ENCODE measurements at regions not wholly inside any gene's neighbourhood (a gene's known extent, or its start where the extent isn't known, plus 50 kb on each side); places are given as distances from the start of the nearest gene placed in this dataset.
A peak's percentile ranks its signal among the peaks of the same experiment; 100 is the strongest.

- Histone ChIP-seq H3K4me1 (ENCODE audit: insufficient read depth, low read length) (no peaks in the 10 kb centered on the region), H2BK5ac (ENCODE audit: insufficient read length, low read length) (no peak overlapping the region), H3K27me3 (ENCODE audit: insufficient read depth, low read length) (no peaks in the 10 kb centered on the region), H3K79me1 (ENCODE audit: insufficient read depth, low read depth, low read length, poor library complexity, severe bottlenecking) (no peaks in the 10 kb centered on the region), H3T11ph (ENCODE audit: low read length) (no peak overlapping the region), H3K23me2 (ENCODE audit: insufficient read length, low read depth, low read length, poor library complexity, severe bottlenecking) (no peaks in the 10 kb centered on the region), H2AFZ (ENCODE audit: low read length) (no peak overlapping the region), H3K56ac (ENCODE audit: insufficient read length, low read depth, low read length) (no peak overlapping the region), H2BK12ac (ENCODE audit: insufficient read length, low read depth, low read length) (no peak overlapping the region), H2BK120ac (ENCODE audit: low read depth, low read length, poor library complexity, severe bottlenecking) (no peak overlapping the region), H3K79me2 (ENCODE audit: insufficient read depth, low read length) (no peaks in the 10 kb centered on the region), H3K4ac (ENCODE audit: low read depth, low read length) (no peak overlapping the region), H2BK15ac (ENCODE audit: low read depth, low read length) (no peak overlapping the region), H2BK20ac (ENCODE audit: low read depth, low read length, poor library complexity, severe bottlenecking) (no peak overlapping the region), H3K14ac (ENCODE audit: insufficient read depth, low read length) (no peak overlapping the region), H2AK5ac (ENCODE audit: insufficient read length, low read length) (no peak overlapping the region), H3K4me2 (ENCODE audit: insufficient read depth, insufficient read length, low read length) (no peak overlapping the region), H3K9ac (ENCODE audit: extremely low read depth, insufficient read length, low read length) (no peak overlapping the region), H3K18ac (ENCODE audit: insufficient read length, low read depth, low read length) (no peak overlapping the region), H4K20me1 (ENCODE audit: control insufficient read depth, insufficient read depth, insufficient read length) (no peaks in the 10 kb centered on the region), H3K23ac (ENCODE audit: insufficient read length, low read depth, low read length) (no peak overlapping the region), H4K91ac (ENCODE audit: insufficient read length, low read depth, low read length) (no peak overlapping the region), H4K5ac (ENCODE audit: insufficient read length, low read depth, low read length) (no peak overlapping the region), H3K27ac (ENCODE audit: insufficient read length, low read depth, low read length) (no peak overlapping the region), H3K9me3 (ENCODE audit: control insufficient read depth, low read depth, low read length) (no peaks in the 10 kb centered on the region), H4K8ac (replicated peaks; ENCODE audit: insufficient read length, low read depth, low read length) (no peak overlapping the region)
- peaks cover 28 to 31% of the 10 kb centered on the region in 2 experiments for H3K4me1 Mint-ChIP-seq
- peak overlapping the region in 1 of 3 experiments; percentile 19; a peak in 2 of 7 replicates for H3K27ac Mint-ChIP-seq
- no peak overlapping the region for H3K4me3 Mint-ChIP-seq
- no peak for DNase-seq
- peaks cover 17 to 21% of the 10 kb centered on the region in 2 experiments for H3K9me3 Mint-ChIP-seq
- H3K36me3 Mint-ChIP-seq (ENCODE audit: insufficient read depth in 1 of 3, low read depth in 3 of 3), result peaks cover 22 to 28% (median 27%) of the 10 kb centered on the region in 3 experiments
- WGBS (ENCODE audit: extremely low coverage, insufficient read length, low lambda C conversion rate), result no CpG with 5 or more reads among the region's 4 CpGs
- H3K27me3 Mint-ChIP-seq (ENCODE audit: low read depth), result peaks cover 2% of the 10 kb centered on the region
- TF ChIP-seq, protein P1, sequence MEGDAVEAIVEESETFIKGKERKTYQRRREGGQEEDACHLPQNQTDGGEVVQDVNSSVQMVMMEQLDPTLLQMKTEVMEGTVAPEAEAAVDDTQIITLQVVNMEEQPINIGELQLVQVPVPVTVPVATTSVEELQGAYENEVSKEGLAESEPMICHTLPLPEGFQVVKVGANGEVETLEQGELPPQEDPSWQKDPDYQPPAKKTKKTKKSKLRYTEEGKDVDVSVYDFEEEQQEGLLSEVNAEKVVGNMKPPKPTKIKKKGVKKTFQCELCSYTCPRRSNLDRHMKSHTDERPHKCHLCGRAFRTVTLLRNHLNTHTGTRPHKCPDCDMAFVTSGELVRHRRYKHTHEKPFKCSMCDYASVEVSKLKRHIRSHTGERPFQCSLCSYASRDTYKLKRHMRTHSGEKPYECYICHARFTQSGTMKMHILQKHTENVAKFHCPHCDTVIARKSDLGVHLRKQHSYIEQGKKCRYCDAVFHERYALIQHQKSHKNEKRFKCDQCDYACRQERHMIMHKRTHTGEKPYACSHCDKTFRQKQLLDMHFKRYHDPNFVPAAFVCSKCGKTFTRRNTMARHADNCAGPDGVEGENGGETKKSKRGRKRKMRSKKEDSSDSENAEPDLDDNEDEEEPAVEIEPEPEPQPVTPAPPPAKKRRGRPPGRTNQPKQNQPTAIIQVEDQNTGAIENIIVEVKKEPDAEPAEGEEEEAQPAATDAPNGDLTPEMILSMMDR (conservative IDR thresholded peaks at IDR 0.05), result no peak
These were observed 214.5 kb upstream of the DDHD1 start for GRCh38 chr14:53367644-53368026.
